Activated T-helper 2 cell treated with anti-CD3 and anti-CD28 coated beads, Interferon-gamma antibody, Interleukin-2, Interleukin-4, amounts not matched to agents 10 μg/mL and 5 μg/mL and 100 μg/mL, durations not matched to agents 14 hours and 24 hours and 36 hours (primary cell): ENCODE measurements at regions not wholly inside any gene's neighbourhood (a gene's known extent, or its start where the extent isn't known, plus 50 kb on each side); places are given as distances from the start of the nearest gene placed in this dataset.
A peak's percentile ranks its signal among the peaks of the same experiment; 100 is the strongest.
"Not testable (repeated sequence)": the region's sequence is repeated elsewhere in the genome, so short reads cannot be mapped to it uniquely, and the experiment has no call there.

Source experiments
- DNase-seq: peaks from one replicate; pipeline ENCODE4 v3.0.0; 2021; ENCODE audit warnings: low spot score
- H3K27ac Mint-ChIP-seq: one replicate; pipeline ENCODE4 v1.8.0; 2021; ENCODE audit warnings: mixed read lengths
- H3K27me3 Mint-ChIP-seq: one replicate; pipeline ENCODE4 v1.8.0; 2021; ENCODE audit warnings: low read depth, mixed read lengths
- H3K36me3 Mint-ChIP-seq: one replicate; pipeline ENCODE4 v1.8.0; 2021; ENCODE audit warnings: low read depth, mixed read lengths
- H3K4me1 Mint-ChIP-seq: one replicate; pipeline ENCODE4 v1.8.0; 2021; ENCODE audit warnings: low read depth, mixed read lengths
- H3K4me3 Mint-ChIP-seq: one replicate; pipeline ENCODE4 v1.8.0; 2021; ENCODE audit warnings: low read depth, mild to moderate bottlenecking, moderate library complexity, mixed read lengths
- H3K9me3 Mint-ChIP-seq: one replicate; pipeline ENCODE4 v1.8.0; 2021; ENCODE audit warnings: mixed read lengths
- intact Hi-C: fragments of 100-400 bp; cut with micrococcal nuclease; formaldehyde crosslinking; loops from one replicate; pipeline ENCODE4 v1.15.1; 2023

GRCh38 chr1:47590523-47591225, 152.8 kb downstream of the FOXD2 start:
- Mint-ChIP-seq H3K27me3 (peaks cover 13% of the 10 kb centered on the region), H3K4me1 (no peaks in the 10 kb centered on the region), H3K27ac (no peak overlapping the region)

GRCh38 chr1:47591801-47592200, 154.0 kb downstream of the FOXD2 start:
- Mint-ChIP-seq H3K4me3 (no peak overlapping the region), H3K27ac (no peak overlapping the region), H3K27me3 (peaks cover 13% of the 10 kb centered on the region), H3K4me1 (no peaks in the 10 kb centered on the region), H3K9me3 (no peaks in the 10 kb centered on the region), H3K36me3 (no peaks in the 10 kb centered on the region)
- DNase-seq: no peak
- intact Hi-C loops: no loop called here

More at GRCh38 chr1:47590523-47591225, 152.8 kb downstream of the FOXD2 start:
- intact Hi-C loops: no loop called here
- Mint-ChIP-seq H3K9me3 (no peaks in the 10 kb centered on the region), H3K36me3 (no peaks in the 10 kb centered on the region), H3K4me3 (no peak overlapping the region)
- DNase-seq: peak; percentile 3

GRCh38 chr1:47592296-47593012, 154.6 kb downstream of the FOXD2 start:
- no peaks in the 10 kb centered on the region for H3K36me3 Mint-ChIP-seq
- peak; percentile 4 for DNase-seq
- no peak overlapping the region for H3K27ac Mint-ChIP-seq

GRCh38 chr1:47593013-47593568, 155.2 kb downstream of the FOXD2 start:
- intact Hi-C loops: no loop called here
- Mint-ChIP-seq H3K4me1 (no peaks in the 10 kb centered on the region), H3K4me3 (no peak overlapping the region), H3K27ac (no peak overlapping the region), H3K36me3 (no peaks in the 10 kb centered on the region), H3K27me3 (peaks cover 13% of the 10 kb centered on the region), H3K9me3 (no peaks in the 10 kb centered on the region)
- DNase-seq: no peak

More at GRCh38 chr1:47592296-47593012, 154.6 kb downstream of the FOXD2 start:
- Mint-ChIP-seq H3K9me3 (no peaks in the 10 kb centered on the region), H3K27me3 (peaks cover 13% of the 10 kb centered on the region), H3K4me1 (no peaks in the 10 kb centered on the region), H3K4me3 (no peak overlapping the region)
- intact Hi-C loops: no loop called here

GRCh38 chr1:47593598-47594285, 155.9 kb downstream of the FOXD2 start:
- intact Hi-C loops: no loop called here
- no peak for DNase-seq
- H3K27ac Mint-ChIP-seq: no peak overlapping the region
- no peaks in the 10 kb centered on the region for H3K9me3 Mint-ChIP-seq
- no peak overlapping the region for H3K4me3 Mint-ChIP-seq
- H3K36me3 Mint-ChIP-seq: no peaks in the 10 kb centered on the region
- peaks cover 13% of the 10 kb centered on the region for H3K27me3 Mint-ChIP-seq
- H3K4me1 Mint-ChIP-seq: no peaks in the 10 kb centered on the region

- DNase-seq: no peak
- Mint-ChIP-seq H3K9me3 (peaks cover 7% of the 10 kb centered on the region), H3K27ac (no peak overlapping the region), H3K27me3 (peaks cover 17% of the 10 kb centered on the region), H3K4me3 (no peak overlapping the region), H3K4me1 (no peaks in the 10 kb centered on the region), H3K36me3 (no peaks in the 10 kb centered on the region)
- intact Hi-C loops: no loop called here
Measured at GRCh38 chr1:47594627-47595026, 156.8 kb downstream of the FOXD2 start.

GRCh38 chr1:47596328-47596727, 158.5 kb downstream of the FOXD2 start:
- H3K36me3 Mint-ChIP-seq: no peaks in the 10 kb centered on the region
- DNase-seq: no peak
- H3K4me1 Mint-ChIP-seq: no peaks in the 10 kb centered on the region
- peaks cover 15% of the 10 kb centered on the region for H3K9me3 Mint-ChIP-seq
- intact Hi-C loops: no loop called here
- H3K27ac Mint-ChIP-seq: no peak overlapping the region
- no peak overlapping the region for H3K4me3 Mint-ChIP-seq
- H3K27me3 Mint-ChIP-seq: peaks cover 17% of the 10 kb centered on the region

- peaks cover 10% of the 10 kb centered on the region for H3K27me3 Mint-ChIP-seq
- H3K4me1 Mint-ChIP-seq: no peaks in the 10 kb centered on the region
- DNase-seq: no peak
- no peak overlapping the region for H3K27ac Mint-ChIP-seq
- H3K4me3 Mint-ChIP-seq: no peak overlapping the region
- intact Hi-C loops: no loop called here
- peaks cover 23% of the 10 kb centered on the region for H3K9me3 Mint-ChIP-seq
- no peaks in the 10 kb centered on the region for H3K36me3 Mint-ChIP-seq
Measured at GRCh38 chr1:47598357-47598756, 160.5 kb downstream of the FOXD2 start.

- no peaks in the 10 kb centered on the region for H3K36me3 Mint-ChIP-seq
- no peak overlapping the region for H3K4me3 Mint-ChIP-seq
- H3K27ac Mint-ChIP-seq: no peak overlapping the region
- no peak for DNase-seq
- peaks cover 3% of the 10 kb centered on the region for H3K27me3 Mint-ChIP-seq
- H3K9me3 Mint-ChIP-seq: peaks cover 23% of the 10 kb centered on the region
- intact Hi-C loops: no loop called here
- no peaks in the 10 kb centered on the region for H3K4me1 Mint-ChIP-seq
Measured at GRCh38 chr1:47599777-47600176, 161.9 kb downstream of the FOXD2 start.

- H3K27me3 Mint-ChIP-seq, DNase-seq, H3K4me3 Mint-ChIP-seq, H3K27ac Mint-ChIP-seq, H3K4me1 Mint-ChIP-seq, H3K36me3 Mint-ChIP-seq, intact Hi-C loops: not testable (repeated sequence)
- peaks cover 23% of the 10 kb centered on the region for H3K9me3 Mint-ChIP-seq
Measured at GRCh38 chr1:47602491-47602890, 164.6 kb downstream of the FOXD2 start.

- intact Hi-C loops: not testable (repeated sequence)
Measured at GRCh38 chr1:47604869-47605268, 167.0 kb downstream of the FOXD2 start.

GRCh38 chr1:47608296-47608875, 170.5 kb downstream of the FOXD2 start:
- Mint-ChIP-seq H3K27ac (no peak overlapping the region), H3K9me3 (no peaks in the 10 kb centered on the region), H3K27me3 (peaks cover 1% of the 10 kb centered on the region), H3K4me3 (no peak overlapping the region), H3K36me3 (no peaks in the 10 kb centered on the region), H3K4me1 (no peaks in the 10 kb centered on the region)
- no peak for DNase-seq
- intact Hi-C loops: no loop called here

More at GRCh38 chr1:47604869-47605268, 167.0 kb downstream of the FOXD2 start:
- not testable (repeated sequence) for DNase-seq, H3K36me3 Mint-ChIP-seq, H3K27ac Mint-ChIP-seq, H3K27me3 Mint-ChIP-seq, H3K4me3 Mint-ChIP-seq, H3K4me1 Mint-ChIP-seq
- H3K9me3 Mint-ChIP-seq: peaks cover 14% of the 10 kb centered on the region
